Smooth muscle cell (in vitro differentiated cells): ENCODE measurements at regions not wholly inside any gene's neighbourhood (a gene's known extent, or its start where the extent isn't known, plus 50 kb on each side); places are given as distances from the start of the nearest gene placed in this dataset.
A peak's percentile ranks its signal among the peaks of the same experiment; 100 is the strongest.

Experiments used
- DNase-seq: peaks from one replicate; lab custom pipeline; 2025; ENCODE audit not compliant: unreplicated experiment; lab: John Stamatoyannopoulos, UW
- H2AFZ ChIP-seq: fragments of 200-600 bp; sonication (generic); 2 replicates; pipeline ENCODE4 v1.6.0; 2016; ENCODE audit warnings: antibody characterized with exemption, low read depth, mild to moderate bottlenecking
- H3F3A ChIP-seq: fragments of 200-600 bp; sonication (generic); 2 replicates; pipeline ENCODE4 v1.6.0; 2017; ENCODE audit warnings: antibody characterized with exemption, low read depth
- H3K27ac ChIP-seq: fragments of 200-600 bp; sonication (generic); 2 replicates; pipeline ENCODE4 v1.5.1; 2016; ENCODE audit warnings: low read depth, mild to moderate bottlenecking
- H3K27me3 ChIP-seq: fragments of 200-600 bp; sonication (generic); 2 replicates; pipeline ENCODE4 v1.6.1; 2016; ENCODE audit warnings: low read depth, mild to moderate bottlenecking
- H3K36me3 ChIP-seq: fragments of 200-600 bp; sonication (generic); 2 replicates; pipeline ENCODE4 v1.5.1; 2016; ENCODE audit warnings: low read depth
- H3K4me1 ChIP-seq: fragments of 200-600 bp; sonication (generic); 2 replicates; pipeline ENCODE4 v1.5.1; 2016; ENCODE audit warnings: low read depth
- H3K4me2 ChIP-seq: fragments of 200-600 bp; sonication (generic); 2 replicates; pipeline ENCODE4 v1.6.0; 2016; ENCODE audit warnings: mild to moderate bottlenecking
- H3K4me3 ChIP-seq: fragments of 200-600 bp; sonication (generic); 2 replicates; pipeline ENCODE4 v1.5.1; 2016; ENCODE audit warnings: mild to moderate bottlenecking
- H3K79me2 ChIP-seq: fragments of 200-600 bp; sonication (generic); 2 replicates; pipeline ENCODE4 v1.6.0; 2016; ENCODE audit warnings: low read depth, mild to moderate bottlenecking
- H3K9ac ChIP-seq: fragments of 200-600 bp; sonication (generic); 2 replicates; pipeline ENCODE4 v1.6.0; 2016; ENCODE audit warnings: low read depth
- H3K9me3 ChIP-seq: fragments of 200-600 bp; sonication (generic); replicated peaks from 2 replicates; pipeline ENCODE4 v1.5.1; 2016; ENCODE audit warnings: low read depth
- H4K20me1 ChIP-seq: fragments of 200-600 bp; sonication (generic); 2 replicates; pipeline ENCODE4 v1.6.0; 2016; ENCODE audit warnings: low read depth
- WGBS: methylation state at CpG from one replicate; pipeline ENCODE4 v1.1.7; 2016; ENCODE audit warnings: low lambda C conversion rate; 5-methylcytosine and 5-hydroxymethylcytosine counted together
- TF ChIP-seq, protein P1 (sequence below): fragments of 200-600 bp; sonication (generic); IDR thresholded peaks from 2 replicates; pipeline ENCODE4 v1.5.1; 2017; ENCODE audit warnings: borderline replicate concordance, mild to moderate bottlenecking, antibody characterized with exemption; ENCODE audit not compliant: insufficient read depth, poor library complexity, severe bottlenecking

GRCh38 chr15:36390491-36390890 is 188.9 kb upstream of the CDIN1 start:
- 68% methylated on average over 2 of the region's 2 CpGs for WGBS
- H3K4me1 ChIP-seq: no peaks in the 10 kb centered on the region

GRCh38 chr15:36392676-36393266 is 186.7 kb upstream of the CDIN1 start:
- Histone ChIP-seq H3K27ac (no peak overlapping the region), H3K27me3 (no peaks in the 10 kb centered on the region), H3K9ac (no peak overlapping the region), H3F3A (no peaks in the 10 kb centered on the region), H3K36me3 (no peaks in the 10 kb centered on the region), H3K9me3 (no peaks in the 10 kb centered on the region), H3K4me3 (no peak overlapping the region), H3K79me2 (no peaks in the 10 kb centered on the region), H3K4me2 (no peak overlapping the region), H4K20me1 (no peaks in the 10 kb centered on the region), H3K4me1 (no peaks in the 10 kb centered on the region), H2AFZ (no peak overlapping the region)
- TF ChIP-seq, protein P1, sequence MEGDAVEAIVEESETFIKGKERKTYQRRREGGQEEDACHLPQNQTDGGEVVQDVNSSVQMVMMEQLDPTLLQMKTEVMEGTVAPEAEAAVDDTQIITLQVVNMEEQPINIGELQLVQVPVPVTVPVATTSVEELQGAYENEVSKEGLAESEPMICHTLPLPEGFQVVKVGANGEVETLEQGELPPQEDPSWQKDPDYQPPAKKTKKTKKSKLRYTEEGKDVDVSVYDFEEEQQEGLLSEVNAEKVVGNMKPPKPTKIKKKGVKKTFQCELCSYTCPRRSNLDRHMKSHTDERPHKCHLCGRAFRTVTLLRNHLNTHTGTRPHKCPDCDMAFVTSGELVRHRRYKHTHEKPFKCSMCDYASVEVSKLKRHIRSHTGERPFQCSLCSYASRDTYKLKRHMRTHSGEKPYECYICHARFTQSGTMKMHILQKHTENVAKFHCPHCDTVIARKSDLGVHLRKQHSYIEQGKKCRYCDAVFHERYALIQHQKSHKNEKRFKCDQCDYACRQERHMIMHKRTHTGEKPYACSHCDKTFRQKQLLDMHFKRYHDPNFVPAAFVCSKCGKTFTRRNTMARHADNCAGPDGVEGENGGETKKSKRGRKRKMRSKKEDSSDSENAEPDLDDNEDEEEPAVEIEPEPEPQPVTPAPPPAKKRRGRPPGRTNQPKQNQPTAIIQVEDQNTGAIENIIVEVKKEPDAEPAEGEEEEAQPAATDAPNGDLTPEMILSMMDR: no peak
- 74% methylated on average over 4 of the region's 4 CpGs for WGBS
- no peak for DNase-seq

More at GRCh38 chr15:36390491-36390890, 188.9 kb upstream of the CDIN1 start:
- H4K20me1 ChIP-seq: no peaks in the 10 kb centered on the region
- H3K4me2 ChIP-seq: no peak overlapping the region
- no peaks in the 10 kb centered on the region for H3K27me3 ChIP-seq
- H3K9ac ChIP-seq: no peak overlapping the region
- no peaks in the 10 kb centered on the region for H3K36me3 ChIP-seq
- no peaks in the 10 kb centered on the region for H3K9me3 ChIP-seq
- H3K79me2 ChIP-seq: no peaks in the 10 kb centered on the region
- no peak overlapping the region for H3K4me3 ChIP-seq
- DNase-seq: no peak
- TF ChIP-seq, protein P1: no peak
- no peak overlapping the region for H3K27ac ChIP-seq
- peak overlapping the region; percentile 52 for H2AFZ ChIP-seq
- no peaks in the 10 kb centered on the region for H3F3A ChIP-seq

- Histone ChIP-seq H3K4me1 (peaks cover under 1% of the 10 kb centered on the region), H3K4me3 (no peak overlapping the region), H3K27ac (no peak overlapping the region), H3K36me3 (no peaks in the 10 kb centered on the region), H3K27me3 (no peaks in the 10 kb centered on the region), H3K9ac (no peak overlapping the region), H2AFZ (no peak overlapping the region), H3F3A (no peaks in the 10 kb centered on the region), H3K4me2 (no peak overlapping the region), H3K79me2 (no peaks in the 10 kb centered on the region), H3K9me3 (no peaks in the 10 kb centered on the region), H4K20me1 (no peaks in the 10 kb centered on the region)
- TF ChIP-seq, protein P1: no peak
- 92% methylated on average over 3 of the region's 3 CpGs for WGBS
- no peak for DNase-seq
Observed at GRCh38 chr15:36398212-36398611, 181.2 kb upstream of the CDIN1 start.

GRCh38 chr15:36399276-36399675 is 180.2 kb upstream of the CDIN1 start:
- Histone ChIP-seq H3K9me3 (no peaks in the 10 kb centered on the region), H3K4me2 (no peak overlapping the region), H3K27me3 (no peaks in the 10 kb centered on the region), H3K4me1 (peaks cover 8% of the 10 kb centered on the region), H3K4me3 (no peak overlapping the region), H3K27ac (no peak overlapping the region), H2AFZ (no peak overlapping the region), H4K20me1 (no peaks in the 10 kb centered on the region), H3K36me3 (no peaks in the 10 kb centered on the region), H3K79me2 (no peaks in the 10 kb centered on the region), H3F3A (no peaks in the 10 kb centered on the region), H3K9ac (no peak overlapping the region)
- TF ChIP-seq, protein P1: no peak
- no peak for DNase-seq
- 93% methylated on average over 9 of the region's 9 CpGs for WGBS
